Caco-2 (cell line): ENCODE measurements at regions not wholly inside any gene's neighbourhood (a gene's known extent, or its start where the extent isn't known, plus 50 kb on each side); places are given as distances from the start of the nearest gene placed in this dataset.

Experiments
- BruUV-seq: library from RNA; stranded (reverse); fragments of 400-500 nt; replicated peaks from 2 replicates; lab custom pipeline; 2021; lab: Mats Ljungman, UMichigan
- CTCF ChIA-PET: fragments of 300-600 bp; sonication (Branson Sonifier 250); formaldehyde crosslinking; loops from one replicate; lab custom pipeline; 2022; ENCODE audit warnings: antibody characterized with exemption; lab: Charles Lee
- POLR2A ChIA-PET: fragments of 300-600 bp; sonication (Branson Sonifier 250); formaldehyde crosslinking; loops from one replicate; lab custom pipeline; 2022; ENCODE audit warnings: antibody characterized with exemption; lab: Charles Lee
- DNase-seq, 2 experiments: peaks; one replicate each; pipeline versions ENCODE4 v3.0.0 to v3.0.0-alpha.2; 2020 to 2022
- H3K27me3 ChIP-seq: replicated peaks from 2 replicates; pipeline ENCODE4 v1.6.0; 2011; ENCODE audit warnings: low read length; ENCODE audit not compliant: control insufficient read depth, insufficient read depth
- H3K36me3 ChIP-seq: 2 replicates; pipeline ENCODE4 v1.5.1; 2011; ENCODE audit warnings: low read length; ENCODE audit not compliant: control insufficient read depth, insufficient read depth
- H3K4me1 ChIP-seq: fragments of 250-450 bp; sonication (Bioruptor Pico); 2 replicates; pipeline ENCODE4 v1.5.1; 2020; ENCODE audit warnings: mild to moderate bottlenecking
- H3K4me3 ChIP-seq: 2 replicates; pipeline ENCODE4 v1.5.1; 2011; ENCODE audit warnings: low read depth, mild to moderate bottlenecking, control low read depth, low read length
- H3K9me3 ChIP-seq: fragments of 250-450 bp; sonication (Bioruptor Pico); 2 replicates; pipeline ENCODE4 v1.5.1; 2020; ENCODE audit warnings: mild to moderate bottlenecking, moderate library complexity
- H3K27ac Mint-ChIP-seq: one replicate; pipeline ENCODE4 v1.8.0; 2022; ENCODE audit warnings: mixed read lengths; ENCODE audit not compliant: unreplicated experiment
- H3K27me3 Mint-ChIP-seq: one replicate; pipeline ENCODE4 v1.8.0; 2022; ENCODE audit warnings: mixed read lengths; ENCODE audit not compliant: insufficient read depth, unreplicated experiment
- H3K36me3 Mint-ChIP-seq: one replicate; pipeline ENCODE4 v1.8.0; 2022; ENCODE audit warnings: mild to moderate bottlenecking, mixed read lengths; ENCODE audit not compliant: insufficient read depth, unreplicated experiment
- H3K4me1 Mint-ChIP-seq: one replicate; pipeline ENCODE4 v1.8.0; 2022; ENCODE audit warnings: low read depth, mixed read lengths; ENCODE audit not compliant: unreplicated experiment
- H3K4me3 Mint-ChIP-seq: one replicate; pipeline ENCODE4 v1.8.0; 2022; ENCODE audit warnings: mild to moderate bottlenecking, moderate library complexity, mixed read lengths; ENCODE audit not compliant: unreplicated experiment
- H3K9me3 Mint-ChIP-seq: one replicate; pipeline ENCODE4 v1.8.0; 2022; ENCODE audit warnings: mixed read lengths; ENCODE audit not compliant: unreplicated experiment
- intact Hi-C: fragments of 100-400 bp; cut with micrococcal nuclease; formaldehyde crosslinking; loops from one replicate; pipeline ENCODE4 v1.10.0; 2022; ENCODE audit not compliant: unreplicated experiment
- TF ChIP-seq, protein P1 (sequence below), 2 experiments: fragments of 200-600 bp in 1 of 2; IDR thresholded peaks; 1 replicate in 1 of 2; 2 replicates in 1 of 2; pipeline versions ENCODE4 v1.5.1 to v1.8.0; 2011 to 2022; ENCODE audit warnings: antibody characterized with exemption in 1 of 2, control low read depth in 1 of 2, inconsistent platforms in 1 of 2, low read depth in 1 of 2, low read length in 1 of 2, mild to moderate bottlenecking in 1 of 2, moderate library complexity in 1 of 2; ENCODE audit not compliant: insufficient read depth in 1 of 2, severe bottlenecking in 1 of 2, unreplicated experiment in 1 of 2

DNA sequence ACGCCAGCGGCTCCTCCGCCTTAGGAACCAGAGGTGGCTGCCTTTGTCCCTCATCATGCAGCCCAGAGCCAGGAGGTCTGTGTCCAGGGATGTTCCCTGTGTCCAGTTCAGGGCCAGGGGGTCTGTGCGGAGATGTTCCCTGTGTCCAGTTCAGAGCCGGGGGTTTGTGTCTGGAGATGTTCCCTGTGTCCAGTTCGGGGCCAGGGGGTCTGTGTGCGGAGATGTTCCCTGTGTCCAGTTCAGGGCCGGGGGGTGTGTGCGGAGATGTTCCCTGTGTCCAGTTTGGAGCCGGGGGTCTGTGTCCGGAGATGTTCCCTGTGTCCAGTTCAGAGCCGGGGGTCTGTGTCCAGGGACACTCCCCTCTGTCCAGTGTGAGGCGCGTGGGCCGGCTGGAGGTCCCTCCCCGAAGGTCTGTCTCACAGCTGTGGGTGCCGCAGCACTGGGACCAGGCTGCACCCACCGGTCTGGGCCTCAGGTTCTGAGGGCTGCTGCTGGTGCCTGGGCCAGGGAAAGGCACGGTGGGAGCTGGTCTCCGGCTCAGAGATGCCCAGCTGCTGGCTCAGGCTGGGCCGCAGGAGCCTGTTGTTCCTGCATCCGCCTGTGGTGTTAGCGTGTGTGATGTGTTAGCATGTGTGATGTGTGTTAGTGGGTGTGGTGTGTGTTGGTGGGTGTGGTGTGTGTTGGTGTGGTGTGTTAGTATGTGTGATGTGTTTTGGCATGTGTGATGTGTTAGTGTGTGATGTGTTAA is 67.9 kb upstream of the CFAP46 start:
- TF ChIP-seq, protein P1, sequence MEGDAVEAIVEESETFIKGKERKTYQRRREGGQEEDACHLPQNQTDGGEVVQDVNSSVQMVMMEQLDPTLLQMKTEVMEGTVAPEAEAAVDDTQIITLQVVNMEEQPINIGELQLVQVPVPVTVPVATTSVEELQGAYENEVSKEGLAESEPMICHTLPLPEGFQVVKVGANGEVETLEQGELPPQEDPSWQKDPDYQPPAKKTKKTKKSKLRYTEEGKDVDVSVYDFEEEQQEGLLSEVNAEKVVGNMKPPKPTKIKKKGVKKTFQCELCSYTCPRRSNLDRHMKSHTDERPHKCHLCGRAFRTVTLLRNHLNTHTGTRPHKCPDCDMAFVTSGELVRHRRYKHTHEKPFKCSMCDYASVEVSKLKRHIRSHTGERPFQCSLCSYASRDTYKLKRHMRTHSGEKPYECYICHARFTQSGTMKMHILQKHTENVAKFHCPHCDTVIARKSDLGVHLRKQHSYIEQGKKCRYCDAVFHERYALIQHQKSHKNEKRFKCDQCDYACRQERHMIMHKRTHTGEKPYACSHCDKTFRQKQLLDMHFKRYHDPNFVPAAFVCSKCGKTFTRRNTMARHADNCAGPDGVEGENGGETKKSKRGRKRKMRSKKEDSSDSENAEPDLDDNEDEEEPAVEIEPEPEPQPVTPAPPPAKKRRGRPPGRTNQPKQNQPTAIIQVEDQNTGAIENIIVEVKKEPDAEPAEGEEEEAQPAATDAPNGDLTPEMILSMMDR (IDR thresholded peaks at IDR 0.05; ENCODE audit: insufficient read depth in 1 of 2, low read depth in 1 of 2, low read length in 1 of 2, severe bottlenecking in 1 of 2, unreplicated experiment in 1 of 2): no peak
- Histone ChIP-seq H3K4me1 (peaks cover 32% of the 10 kb centered on the region), H3K36me3 (no peaks in the 10 kb centered on the region), H3K9me3 (0 out of 2 replicates have a peak, but pooled peaks cover 2% of the 10 kb centered on the region), H3K4me3 (no peak overlapping the region), H3K27me3 (no peaks in the 10 kb centered on the region)
- Mint-ChIP-seq H3K36me3 (no peaks in the 10 kb centered on the region), H3K27me3 (no peaks in the 10 kb centered on the region), H3K27ac (no peak overlapping the region), H3K4me1 (peaks cover 7% of the 10 kb centered on the region), H3K4me3 (no peak overlapping the region), H3K9me3 (no peaks in the 10 kb centered on the region)
- ChIA-PET POLR2A (no interaction called here), CTCF (no interaction called here)
- intact Hi-C loops: no loop called here
- DNase-seq: no peak
- BruUV-seq: no TSS peak

DNA sequence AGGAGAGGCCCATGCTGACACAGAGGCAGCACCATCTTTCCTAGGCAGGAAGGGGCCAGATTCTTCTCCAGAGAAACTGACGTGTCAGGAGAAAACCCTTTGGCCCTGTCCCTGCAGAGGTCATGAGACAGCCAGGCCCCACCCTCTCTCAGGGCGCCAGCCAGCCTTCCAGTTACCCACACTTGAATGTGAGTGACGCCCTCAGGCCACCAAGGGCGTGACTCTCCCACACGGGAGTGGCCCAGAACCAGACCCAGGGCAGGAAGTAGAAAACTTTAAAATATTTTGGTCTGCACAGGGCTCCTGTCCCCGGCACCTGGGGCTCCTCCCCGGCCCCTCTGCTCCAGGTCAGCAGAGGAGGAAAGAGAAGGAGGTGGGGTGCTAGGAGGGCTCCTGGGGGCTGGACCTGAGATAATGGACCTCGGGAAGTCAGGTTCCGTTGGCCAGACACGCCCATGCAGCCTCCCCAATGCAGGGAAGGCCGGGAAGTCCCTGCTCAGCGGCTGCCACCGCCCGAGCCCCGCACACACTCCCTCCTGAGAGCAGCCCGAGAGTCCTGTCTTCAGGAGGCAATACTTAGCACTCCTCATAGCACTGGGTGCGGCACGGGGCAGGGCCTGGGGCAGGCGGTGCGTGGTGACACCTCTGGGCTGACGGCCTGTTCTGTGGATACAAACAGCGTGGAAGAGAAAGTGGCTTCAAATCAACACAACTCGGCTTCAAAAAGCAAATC is 67.0 kb upstream of the CFAP46 start:
- ChIA-PET POLR2A (no interaction called here), CTCF (no interaction called here)
- intact Hi-C loops: no loop called here
- peaks cover 7% of the 10 kb centered on the region for H3K4me1 Mint-ChIP-seq
- 0 out of 2 replicates have a peak, but pooled peaks cover 2% of the 10 kb centered on the region for H3K9me3 ChIP-seq
- no peaks in the 10 kb centered on the region for H3K27me3 ChIP-seq
- no peaks in the 10 kb centered on the region for H3K27me3 Mint-ChIP-seq
- no peak overlapping the region for H3K4me3 ChIP-seq
- no peaks in the 10 kb centered on the region for H3K36me3 Mint-ChIP-seq
- peak; percentile 67 to 83 for DNase-seq
- peaks cover 32% of the 10 kb centered on the region for H3K4me1 ChIP-seq
- no peak overlapping the region for H3K27ac Mint-ChIP-seq
- BruUV-seq: no TSS peak
- H3K9me3 Mint-ChIP-seq: no peaks in the 10 kb centered on the region
- H3K4me3 Mint-ChIP-seq: no peak overlapping the region
- H3K36me3 ChIP-seq: no peaks in the 10 kb centered on the region
- TF ChIP-seq, protein P1 (IDR thresholded peaks at IDR 0.05; ENCODE audit: insufficient read depth in 1 of 2, low read depth in 1 of 2, low read length in 1 of 2, severe bottlenecking in 1 of 2, unreplicated experiment in 1 of 2): no peak

DNA sequence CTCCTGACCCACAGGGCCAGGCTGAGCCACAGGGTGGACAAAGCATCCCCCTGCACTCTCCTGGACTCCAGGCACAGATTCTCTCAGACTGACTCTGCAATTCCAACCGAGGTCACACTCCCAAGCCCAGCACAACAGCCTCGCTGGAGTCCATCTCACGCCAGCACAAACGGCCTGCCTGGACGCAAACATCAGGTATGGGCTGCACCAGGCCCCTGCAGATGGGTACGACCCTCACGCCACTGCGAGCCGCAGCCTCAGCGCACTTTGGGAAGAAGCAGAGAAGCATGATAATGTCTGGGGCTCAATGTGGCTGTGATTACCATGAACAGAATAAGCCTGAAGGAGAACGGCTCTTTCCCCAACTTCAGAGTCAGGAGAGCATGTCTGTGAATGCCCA is 66.4 kb upstream of the CFAP46 start:
- H3K4me1 Mint-ChIP-seq: peaks cover 7% of the 10 kb centered on the region
- no peak overlapping the region for H3K4me3 Mint-ChIP-seq
- no TSS peak for BruUV-seq
- Histone ChIP-seq H3K4me3 (no peak overlapping the region), H3K4me1 (peaks cover 31% of the 10 kb centered on the region), H3K36me3 (no peaks in the 10 kb centered on the region), H3K9me3 (0 out of 2 replicates have a peak, but pooled peaks cover 2% of the 10 kb centered on the region), H3K27me3 (no peaks in the 10 kb centered on the region)
- no peaks in the 10 kb centered on the region for H3K9me3 Mint-ChIP-seq
- TF ChIP-seq, protein P1 (IDR thresholded peaks at IDR 0.05; ENCODE audit: insufficient read depth in 1 of 2, low read depth in 1 of 2, low read length in 1 of 2, severe bottlenecking in 1 of 2, unreplicated experiment in 1 of 2): no peak
- no peaks in the 10 kb centered on the region for H3K27me3 Mint-ChIP-seq
- H3K27ac Mint-ChIP-seq: no peak overlapping the region
- CTCF ChIA-PET: no interaction called here
- intact Hi-C loops: no loop called here
- no peak for DNase-seq
- H3K36me3 Mint-ChIP-seq: no peaks in the 10 kb centered on the region
- POLR2A ChIA-PET: no interaction called here
